Dendritic cell treated with granulocyte-macrophage colony-stimulating factor and Interleukin-4, amounts not matched to agents 40 ng/mL and 50 ng/mL, for 4 days (primary cell): ENCODE measurements at regions not wholly inside any gene's neighbourhood (a gene's known extent, or its start where the extent isn't known, plus 50 kb on each side); places are given as distances from the start of the nearest gene placed in this dataset.
"Not testable (repeated sequence)": the region's sequence is repeated elsewhere in the genome, so short reads cannot be mapped to it uniquely, and the experiment has no call there.

Experiments
- H3K27ac Mint-ChIP-seq: one replicate; pipeline ENCODE4 v1.8.0; 2022; ENCODE audit warnings: mild to moderate bottlenecking, mixed read lengths
- H3K27me3 Mint-ChIP-seq: one replicate; pipeline ENCODE4 v1.8.0; 2022; ENCODE audit warnings: mild to moderate bottlenecking, mixed read lengths
- H3K36me3 Mint-ChIP-seq: one replicate; pipeline ENCODE4 v1.8.0; 2022; ENCODE audit warnings: low read depth, mixed read lengths
- H3K4me1 Mint-ChIP-seq: one replicate; pipeline ENCODE4 v1.8.0; 2022; ENCODE audit warnings: low read depth, mixed read lengths
- H3K4me3 Mint-ChIP-seq: one replicate; pipeline ENCODE4 v1.8.0; 2022; ENCODE audit warnings: mild to moderate bottlenecking, moderate library complexity, mixed read lengths
- H3K9me3 Mint-ChIP-seq: one replicate; pipeline ENCODE4 v1.8.0; 2022; ENCODE audit warnings: mixed read lengths
- intact Hi-C: fragments of 100-400 bp; cut with micrococcal nuclease; formaldehyde crosslinking; loops from one replicate; pipeline ENCODE4 v1.15.0; 2022

DNA sequence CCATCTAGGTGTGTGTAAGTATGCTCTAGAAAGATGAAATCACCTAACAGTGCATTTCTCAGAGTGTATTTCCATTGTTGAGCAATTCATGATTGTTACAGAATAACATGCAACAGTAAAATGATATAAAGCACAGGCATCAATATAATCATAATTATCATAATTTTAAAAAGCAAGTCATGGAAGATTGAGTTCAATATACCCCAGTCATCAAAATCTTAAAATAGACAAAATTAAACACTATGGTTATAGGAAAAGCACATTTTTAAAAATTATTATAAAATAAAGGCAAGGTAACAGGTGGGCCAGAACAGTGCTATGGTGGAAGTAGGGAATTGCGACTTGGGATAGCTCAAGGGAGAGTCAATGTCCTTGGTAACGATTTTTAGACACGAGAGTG, 555.4 kb upstream of the VRK2 start:
- Mint-ChIP-seq H3K4me3 (no peak overlapping the region), H3K36me3 (no peaks in the 10 kb centered on the region), H3K27ac (no peak overlapping the region), H3K9me3 (no peaks in the 10 kb centered on the region), H3K4me1 (peaks cover 7% of the 10 kb centered on the region), H3K27me3 (no peaks in the 10 kb centered on the region)
- intact Hi-C loops, result no loop called here

- H3K27me3 Mint-ChIP-seq, H3K36me3 Mint-ChIP-seq, intact Hi-C loops, H3K27ac Mint-ChIP-seq, H3K4me1 Mint-ChIP-seq, H3K9me3 Mint-ChIP-seq, H3K4me3 Mint-ChIP-seq: not testable (repeated sequence)
Measured at GRCh38 chr2:57493966-57494365, 552.6 kb upstream of the VRK2 start.

GRCh38 chr2:57497489-57498096, 549.0 kb upstream of the VRK2 start:
- Mint-ChIP-seq H3K4me3 (no peak overlapping the region), H3K4me1 (no peaks in the 10 kb centered on the region), H3K9me3 (no peaks in the 10 kb centered on the region), H3K36me3 (no peaks in the 10 kb centered on the region), H3K27me3 (no peaks in the 10 kb centered on the region), H3K27ac (no peak overlapping the region)
- intact Hi-C loops, result loop anchor here (1.0 kb wide), 1 partner anchor 120 kb away; no protein-coding TSS in a partner anchor

DNA sequence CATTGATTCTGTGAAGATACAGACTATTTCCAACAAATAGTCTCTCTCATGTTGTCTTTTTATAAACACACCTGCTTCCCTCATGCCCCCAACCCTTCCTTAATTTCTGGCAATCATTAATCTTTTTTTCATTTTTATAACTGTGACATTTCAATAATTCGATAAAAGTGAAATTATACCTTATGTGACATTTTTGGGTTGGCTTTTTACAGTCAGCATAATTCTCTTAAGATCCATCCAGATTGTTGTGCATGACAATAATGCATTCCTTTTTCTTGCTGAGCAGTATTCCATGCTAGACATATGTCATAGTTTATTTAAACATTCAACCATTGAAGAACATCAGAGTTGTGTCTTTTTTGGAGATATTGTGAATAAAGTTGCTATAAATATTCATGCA, 541.8 kb upstream of the VRK2 start:
- no peaks in the 10 kb centered on the region for H3K4me1 Mint-ChIP-seq
- intact Hi-C loops, result no loop called here
- no peaks in the 10 kb centered on the region for H3K27me3 Mint-ChIP-seq
- no peak overlapping the region for H3K4me3 Mint-ChIP-seq
- no peaks in the 10 kb centered on the region for H3K36me3 Mint-ChIP-seq
- no peaks in the 10 kb centered on the region for H3K9me3 Mint-ChIP-seq
- no peak overlapping the region for H3K27ac Mint-ChIP-seq

- Mint-ChIP-seq H3K36me3 (no peaks in the 10 kb centered on the region), H3K9me3 (no peaks in the 10 kb centered on the region), H3K4me1 (no peaks in the 10 kb centered on the region), H3K4me3 (no peak overlapping the region), H3K27ac (no peak overlapping the region), H3K27me3 (no peaks in the 10 kb centered on the region)
- intact Hi-C loops, result no loop called here
Measured at GRCh38 chr2:57509189-57509588, 537.4 kb upstream of the VRK2 start.

- Mint-ChIP-seq H3K4me1 (no peaks in the 10 kb centered on the region), H3K36me3 (no peaks in the 10 kb centered on the region), H3K4me3 (no peak overlapping the region), H3K27ac (no peak overlapping the region), H3K9me3 (no peaks in the 10 kb centered on the region), H3K27me3 (no peaks in the 10 kb centered on the region)
- intact Hi-C loops, result no loop called here
Measured at GRCh38 chr2:57510704-57511103, 535.9 kb upstream of the VRK2 start.

DNA sequence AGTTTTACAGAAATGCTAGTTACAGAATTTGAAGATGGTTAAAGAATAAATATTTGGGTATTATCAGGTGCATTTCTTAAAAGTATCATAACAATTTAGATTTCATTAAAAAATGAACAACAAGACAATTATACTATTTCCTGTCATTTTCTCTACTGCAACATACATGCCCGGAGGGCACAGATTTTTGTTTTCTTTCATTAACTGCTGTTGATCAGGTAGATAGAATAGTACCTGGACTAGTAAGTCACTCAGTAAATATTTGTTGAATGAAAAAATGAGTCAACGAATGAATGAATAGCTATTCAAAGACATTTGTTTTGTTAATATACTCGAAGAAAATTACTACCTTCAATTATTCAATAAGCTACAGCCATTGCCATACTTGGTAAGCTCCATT, 531.2 kb upstream of the VRK2 start:
- no peak overlapping the region for H3K4me3 Mint-ChIP-seq
- no peaks in the 10 kb centered on the region for H3K4me1 Mint-ChIP-seq
- no peak overlapping the region for H3K27ac Mint-ChIP-seq
- no peaks in the 10 kb centered on the region for H3K27me3 Mint-ChIP-seq
- intact Hi-C loops, result loop anchor here (5.0 kb wide), 2 partner anchors 138 to 1798 kb away; no protein-coding TSS in a partner anchor
- no peaks in the 10 kb centered on the region for H3K9me3 Mint-ChIP-seq
- no peaks in the 10 kb centered on the region for H3K36me3 Mint-ChIP-seq

DNA sequence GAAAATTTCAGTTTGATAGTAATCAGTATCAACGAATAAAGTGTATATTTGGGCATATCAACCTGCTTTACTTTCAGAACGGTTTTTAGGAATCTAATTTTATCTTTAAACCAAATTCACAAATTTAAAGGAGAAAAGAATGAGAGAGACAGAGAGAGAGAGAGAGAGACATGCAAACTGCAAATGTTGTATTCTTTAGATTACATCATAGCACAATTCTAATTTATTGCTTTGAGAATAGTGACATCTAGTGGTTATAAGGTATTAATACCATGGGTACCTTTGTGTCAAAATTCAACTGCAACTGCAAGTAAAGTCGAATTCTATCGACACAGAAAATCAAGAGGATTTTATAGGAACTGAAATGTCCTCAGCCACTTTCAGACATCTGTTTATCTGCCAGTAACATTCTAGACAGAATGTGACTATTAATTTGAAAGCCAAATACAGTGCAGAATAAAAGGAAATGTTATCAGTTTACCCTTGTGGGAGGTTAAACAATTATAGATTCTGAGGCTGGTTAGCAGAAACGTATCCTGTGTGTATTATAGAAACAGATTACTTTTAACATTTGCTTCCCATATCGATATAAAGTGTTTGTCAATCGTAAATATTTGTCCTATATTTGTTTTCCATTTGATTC, 529.8 kb upstream of the VRK2 start:
- H3K4me1 Mint-ChIP-seq, result peaks cover 7% of the 10 kb centered on the region
- H3K27ac Mint-ChIP-seq, result no peak overlapping the region

DNA sequence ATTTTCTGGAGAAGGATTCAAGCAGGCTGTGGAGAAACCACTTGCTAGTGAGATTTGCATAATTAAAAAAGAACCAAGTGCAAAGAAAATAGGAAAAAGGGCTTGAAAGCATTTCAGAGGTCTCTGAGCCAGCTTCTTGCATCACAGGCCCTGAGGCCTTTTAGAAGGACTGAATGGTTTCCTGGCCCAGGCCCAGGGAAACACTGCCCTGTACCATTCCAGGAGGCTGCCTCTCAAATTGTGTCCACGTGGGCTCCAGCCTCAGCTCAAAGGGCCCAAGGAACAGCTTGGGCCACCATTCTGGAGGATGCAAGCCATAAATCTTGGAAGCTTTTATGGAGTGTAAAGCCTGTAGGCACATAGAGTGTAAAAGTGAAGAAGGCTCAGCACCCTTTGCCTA, 523.3 kb upstream of the VRK2 start:
- peaks cover 30% of the 10 kb centered on the region for H3K9me3 Mint-ChIP-seq

More for the DNA sequence above, 529.8 kb upstream of the VRK2 start:
- H3K27me3 Mint-ChIP-seq, result no peaks in the 10 kb centered on the region
- H3K36me3 Mint-ChIP-seq, result no peaks in the 10 kb centered on the region
- intact Hi-C loops, result loop anchor here (5.0 kb wide), 2 partner anchors 140 to 1800 kb away; no protein-coding TSS in a partner anchor
- H3K4me3 Mint-ChIP-seq, result no peak overlapping the region
- H3K9me3 Mint-ChIP-seq, result peaks cover under 1% of the 10 kb centered on the region

GRCh38 chr2:57527685-57528084, 518.9 kb upstream of the VRK2 start:
- Mint-ChIP-seq H3K27me3 (no peaks in the 10 kb centered on the region), H3K4me3 (no peak overlapping the region), H3K36me3 (no peaks in the 10 kb centered on the region), H3K4me1 (no peaks in the 10 kb centered on the region), H3K27ac (no peak overlapping the region), H3K9me3 (peaks cover 21% of the 10 kb centered on the region)
- intact Hi-C loops, result no loop called here

More for the DNA sequence above, 523.3 kb upstream of the VRK2 start:
- Mint-ChIP-seq H3K27me3 (no peaks in the 10 kb centered on the region), H3K4me1 (peaks cover 7% of the 10 kb centered on the region), H3K4me3 (no peak overlapping the region), H3K27ac (no peak overlapping the region), H3K36me3 (no peaks in the 10 kb centered on the region)
- intact Hi-C loops, result no loop called here

DNA sequence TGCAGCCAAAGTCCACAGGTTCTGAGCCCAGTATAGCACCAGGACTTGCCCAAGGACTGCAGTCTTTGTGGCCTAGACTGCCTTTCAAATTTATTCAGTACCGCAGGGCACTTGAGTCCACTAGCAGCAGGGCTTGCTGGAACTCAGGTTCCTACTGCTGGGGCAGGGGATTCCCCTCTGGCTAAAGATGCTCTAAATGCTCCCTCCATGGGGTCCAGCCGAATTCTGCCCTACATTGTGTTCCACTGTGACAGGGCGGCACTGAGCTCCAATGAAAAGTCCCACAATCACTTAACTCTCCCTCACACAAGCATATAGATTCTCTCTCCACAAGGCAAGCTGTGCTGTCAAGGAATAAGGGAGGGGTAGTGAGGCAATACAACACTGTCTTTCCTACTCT, 518.1 kb upstream of the VRK2 start:
- H3K27me3 Mint-ChIP-seq, result no peaks in the 10 kb centered on the region
- no peak overlapping the region for H3K27ac Mint-ChIP-seq
- H3K36me3 Mint-ChIP-seq, result no peaks in the 10 kb centered on the region
- H3K4me1 Mint-ChIP-seq, result no peaks in the 10 kb centered on the region
- intact Hi-C loops, result no loop called here
- H3K4me3 Mint-ChIP-seq, result no peak overlapping the region
- peaks cover 18% of the 10 kb centered on the region for H3K9me3 Mint-ChIP-seq

GRCh38 chr2:57534358-57534757, 512.2 kb upstream of the VRK2 start:
- no peak overlapping the region for H3K27ac Mint-ChIP-seq
- H3K9me3 Mint-ChIP-seq, result no peaks in the 10 kb centered on the region
- no peaks in the 10 kb centered on the region for H3K36me3 Mint-ChIP-seq
- no peaks in the 10 kb centered on the region for H3K4me1 Mint-ChIP-seq
- no peaks in the 10 kb centered on the region for H3K27me3 Mint-ChIP-seq
- intact Hi-C loops, result no loop called here
- H3K4me3 Mint-ChIP-seq, result no peak overlapping the region

GRCh38 chr2:57536535-57537231, 509.9 kb upstream of the VRK2 start:
- intact Hi-C loops, result no loop called here
- Mint-ChIP-seq H3K27me3 (no peaks in the 10 kb centered on the region), H3K4me3 (no peak overlapping the region), H3K9me3 (no peaks in the 10 kb centered on the region), H3K27ac (no peak overlapping the region), H3K4me1 (no peaks in the 10 kb centered on the region), H3K36me3 (no peaks in the 10 kb centered on the region)

DNA sequence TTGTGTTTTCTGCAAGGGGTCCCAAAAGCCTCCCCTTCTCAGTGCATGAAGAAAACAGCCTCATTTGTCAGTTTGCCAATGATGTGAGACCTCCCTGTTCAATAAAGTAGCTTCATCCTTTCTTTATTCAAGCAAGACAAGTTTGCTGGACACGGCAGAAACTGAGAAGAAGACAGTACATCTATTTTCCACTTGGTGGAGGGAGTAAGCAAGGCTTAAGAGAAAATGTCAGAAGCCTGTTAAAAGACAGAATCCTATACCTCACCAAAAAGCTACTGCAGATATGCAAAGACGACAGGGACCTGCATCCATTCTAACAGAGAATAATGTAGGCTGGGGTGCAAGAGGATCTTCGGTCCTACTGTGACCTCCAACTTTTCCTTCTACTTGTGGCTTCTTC, 506.8 kb upstream of the VRK2 start:
- Mint-ChIP-seq H3K36me3 (no peaks in the 10 kb centered on the region), H3K4me1 (no peaks in the 10 kb centered on the region), H3K9me3 (no peaks in the 10 kb centered on the region), H3K4me3 (no peak overlapping the region), H3K27ac (no peak overlapping the region), H3K27me3 (no peaks in the 10 kb centered on the region)
- intact Hi-C loops, result no loop called here
